NCI-H2196 (cell line): ENCODE measurements at regions not wholly inside any gene's neighbourhood (a gene's known extent, or its start where the extent isn't known, plus 50 kb on each side); places are given as distances from the start of the nearest gene placed in this dataset.

Source experiments
- DNase-seq: peaks from one replicate; lab custom pipeline; 2025; ENCODE audit not compliant: unreplicated experiment; lab: John Stamatoyannopoulos, UW

DNA sequence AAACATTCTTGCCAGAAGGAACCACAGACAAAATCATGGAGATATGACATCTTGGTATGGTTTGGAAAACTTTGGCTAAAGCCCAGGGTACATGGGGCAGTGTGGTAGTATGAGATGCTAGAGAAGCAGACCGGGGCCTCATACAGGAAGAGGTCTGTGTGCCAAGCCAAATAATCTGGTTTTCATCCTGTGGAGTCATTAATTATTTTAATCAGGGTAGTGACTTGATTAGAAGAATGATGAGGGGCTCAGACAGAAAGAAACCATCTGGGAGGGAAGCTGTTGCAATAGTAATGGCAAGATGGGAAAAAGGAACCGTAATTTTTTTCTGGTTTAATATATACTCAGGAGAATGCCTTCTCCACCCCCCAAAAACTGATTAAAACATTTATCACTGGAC lies 318.0 kb downstream of the BRINP2 start:
- DNase-seq = no peak

DNA sequence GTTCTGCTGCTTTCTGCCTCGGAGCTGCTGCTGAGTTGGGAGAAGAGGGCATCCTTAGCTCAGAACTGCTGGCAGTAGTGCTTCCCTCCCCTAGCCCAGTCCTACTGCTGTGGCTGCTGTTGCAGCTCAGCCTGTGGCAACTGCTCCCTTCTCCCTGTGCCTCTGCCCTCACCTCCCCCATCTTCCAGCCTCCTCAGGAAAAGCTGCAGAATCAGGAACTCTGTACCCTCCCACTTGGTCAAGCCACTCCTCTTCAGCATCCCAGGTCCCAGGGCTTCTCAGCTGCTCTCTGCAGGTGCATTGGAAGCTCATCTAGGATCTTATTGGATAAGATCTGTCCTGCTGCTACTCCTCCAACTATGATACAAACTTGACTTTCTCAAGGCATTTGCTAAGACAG lies 316.7 kb downstream of the BRINP2 start:
- DNase-seq = no peak

DNA sequence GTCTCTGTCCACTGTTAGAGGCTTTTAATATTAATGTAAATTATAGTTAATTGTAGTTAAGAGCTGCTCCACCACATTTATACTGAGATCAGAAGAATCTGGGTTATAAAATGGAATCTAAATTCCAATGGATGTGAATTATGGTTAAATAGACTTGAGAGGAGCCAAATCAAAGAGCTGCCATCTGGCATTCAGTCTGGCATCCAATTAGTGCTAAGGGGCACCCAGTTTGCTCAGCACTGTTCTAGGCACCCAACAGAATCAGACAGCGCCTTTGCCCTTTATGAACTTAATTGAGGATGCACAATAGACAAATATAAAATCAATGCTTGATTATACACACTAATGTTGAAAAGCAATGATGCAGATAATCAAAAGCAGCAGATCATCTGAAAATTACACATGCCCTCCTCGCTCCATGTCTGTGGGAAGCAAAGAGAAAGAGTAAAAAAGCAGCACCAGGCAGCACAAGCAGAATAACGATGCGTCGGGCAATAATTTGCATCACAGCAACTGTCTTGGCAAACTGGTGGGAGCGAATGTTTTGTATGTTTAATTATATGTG lies 310.1 kb downstream of the BRINP2 start:
- DNase-seq = no peak

DNA sequence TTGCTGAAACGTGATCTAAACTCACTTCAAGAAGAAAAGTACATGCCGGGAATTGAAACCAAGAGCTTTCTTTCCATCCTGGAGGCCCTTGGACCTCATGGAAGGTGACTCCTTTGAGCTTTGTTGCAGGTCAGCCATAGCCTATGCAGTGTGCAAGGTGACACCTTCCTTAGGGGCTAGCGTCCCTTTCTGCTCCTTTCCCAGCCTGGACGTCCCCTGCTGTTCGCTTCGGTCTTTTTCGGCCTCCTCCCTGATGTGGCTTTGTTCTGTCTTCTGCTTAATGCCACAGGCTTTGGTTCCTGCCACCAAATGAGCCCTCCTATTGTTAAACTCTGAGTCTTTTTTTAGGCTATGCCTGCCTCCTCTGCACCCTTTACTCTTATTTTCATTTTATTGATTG lies 308.8 kb downstream of the BRINP2 start:
- no peak for DNase-seq

DNA sequence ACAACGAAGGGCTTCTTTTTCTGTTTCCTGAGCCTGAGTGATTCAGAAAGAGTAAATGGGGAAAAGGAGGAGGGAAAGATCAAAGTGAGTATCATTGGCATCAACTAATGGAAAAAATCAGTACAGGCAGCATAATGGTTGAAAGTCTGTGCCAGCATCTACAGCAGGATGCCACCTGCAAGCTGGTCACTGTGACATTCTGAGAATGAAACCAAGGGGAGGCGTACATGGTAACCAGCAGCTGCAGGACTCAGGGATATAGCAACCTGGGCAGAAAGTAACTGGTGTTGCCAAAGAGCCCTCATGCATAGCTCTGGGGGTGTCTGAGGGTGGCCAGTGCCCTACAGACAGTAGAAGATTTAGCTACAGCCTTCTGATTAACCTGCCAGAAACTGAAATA lies 305.9 kb downstream of the BRINP2 start:
- DNase-seq = no peak

DNA sequence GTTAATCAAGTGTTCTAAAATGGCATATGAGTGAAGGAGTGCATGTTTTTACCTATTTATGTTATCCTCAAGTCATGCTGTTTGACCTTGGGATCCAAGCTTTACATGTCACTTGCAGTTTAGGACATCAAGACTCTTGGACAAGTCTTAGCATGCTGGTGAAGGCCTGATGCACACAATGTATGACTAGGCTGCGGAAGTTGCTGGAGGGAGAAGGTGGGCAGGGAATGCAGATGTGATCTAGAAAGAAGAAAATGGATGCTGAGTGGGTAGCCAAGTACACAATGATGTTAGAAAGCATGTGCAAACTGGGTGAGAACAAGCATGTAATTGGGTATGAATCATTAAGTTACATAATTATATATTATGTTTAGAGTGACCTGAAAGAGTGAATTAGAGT lies 301.8 kb downstream of the BRINP2 start:
- no peak for DNase-seq

DNA sequence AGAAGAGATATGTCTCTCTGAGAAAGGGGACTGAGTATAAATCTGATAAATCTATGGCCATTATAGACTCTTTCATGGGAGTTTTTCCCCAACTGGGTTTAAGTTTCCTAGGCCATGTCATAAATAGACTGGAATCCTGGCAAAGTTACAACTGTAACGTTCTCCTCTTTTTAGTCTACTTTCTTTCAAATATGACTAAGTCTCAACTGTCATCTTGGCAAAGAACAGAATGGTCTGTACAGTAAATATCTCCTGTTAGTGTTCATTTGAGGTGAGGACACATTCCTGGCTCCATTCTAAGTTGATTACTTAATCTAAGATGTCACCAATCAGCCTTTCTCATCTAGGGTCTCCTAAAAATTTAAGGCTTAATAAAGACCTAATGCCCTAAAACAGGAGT lies 300.5 kb downstream of the BRINP2 start:
- DNase-seq = no peak

DNA sequence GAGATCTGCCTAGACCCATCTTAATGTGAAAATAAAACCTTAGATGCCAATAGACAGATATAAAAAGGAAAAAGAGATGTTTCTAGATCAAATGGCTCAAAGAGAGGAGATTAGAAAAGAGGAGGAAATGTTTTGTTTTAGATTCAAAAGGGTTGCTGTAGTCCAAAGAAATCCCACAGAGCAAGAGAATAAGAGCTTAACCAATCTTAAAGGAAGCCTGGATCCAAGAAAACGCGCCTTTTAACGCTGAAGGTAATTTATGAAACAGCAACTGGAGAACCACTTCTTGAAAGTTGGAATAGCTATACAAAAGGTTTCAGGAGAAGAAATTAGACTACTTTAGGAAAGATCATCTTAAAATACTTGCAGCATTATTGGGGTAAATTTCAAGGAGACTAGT lies 298.8 kb downstream of the BRINP2 start:
- no peak for DNase-seq

DNA sequence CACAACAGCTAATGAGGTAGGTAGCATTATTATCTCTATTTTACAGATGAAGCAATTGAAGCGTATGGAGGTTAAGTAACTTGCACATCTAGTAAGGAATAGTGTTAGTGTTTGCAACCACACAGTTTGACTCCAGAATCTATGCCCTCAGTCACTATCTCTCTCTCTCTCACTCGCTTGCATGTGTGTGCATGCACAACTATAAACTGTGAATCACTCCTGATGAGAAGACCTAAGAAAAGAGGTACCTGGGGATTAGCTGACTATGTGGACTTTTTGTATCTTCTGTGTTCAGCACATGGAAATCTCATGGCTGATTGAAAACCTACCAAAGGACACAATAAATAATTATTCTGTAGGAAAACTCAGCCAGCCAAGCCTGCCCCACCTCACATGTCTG lies 295.5 kb downstream of the BRINP2 start:
- DNase-seq = no peak

DNA sequence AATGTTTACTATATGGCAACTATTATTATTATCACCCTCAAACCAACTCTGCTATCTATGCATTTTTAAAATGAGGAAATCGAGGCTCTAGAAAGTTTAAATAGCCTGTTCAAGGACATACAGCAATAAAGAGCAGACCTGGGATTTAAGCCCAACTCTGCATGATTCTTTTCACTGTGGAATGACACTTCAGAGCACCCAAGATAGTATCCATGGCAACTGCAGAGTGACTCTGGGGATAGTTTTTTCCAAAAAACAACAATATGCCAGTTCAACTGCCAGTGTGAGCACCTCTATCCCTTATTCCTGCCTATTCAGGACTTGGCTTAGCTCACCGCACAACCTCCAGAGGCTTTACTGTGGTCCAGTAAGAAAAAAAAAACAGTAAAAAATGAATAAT lies 293.9 kb downstream of the BRINP2 start:
- no peak for DNase-seq

DNA sequence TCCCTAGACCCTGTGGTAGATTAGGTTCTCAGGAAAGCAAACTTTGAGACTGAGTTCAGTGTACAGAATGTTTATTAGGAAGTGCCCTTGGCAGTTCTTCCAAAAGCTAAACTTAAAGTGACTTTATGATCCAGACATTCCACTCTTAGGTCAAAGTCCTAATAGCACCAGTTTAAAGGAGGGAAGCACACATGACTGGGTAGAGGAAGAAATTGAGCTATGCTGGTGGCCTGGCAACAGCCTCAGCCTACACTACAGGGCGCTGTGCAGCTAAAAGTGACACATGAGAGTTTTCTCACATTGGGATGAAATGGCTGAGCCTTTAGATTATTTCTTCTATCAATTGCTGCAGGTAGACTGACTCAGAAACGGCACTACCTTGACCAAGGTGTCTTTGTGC lies 280.4 kb downstream of the BRINP2 start:
- no peak for DNase-seq

DNA sequence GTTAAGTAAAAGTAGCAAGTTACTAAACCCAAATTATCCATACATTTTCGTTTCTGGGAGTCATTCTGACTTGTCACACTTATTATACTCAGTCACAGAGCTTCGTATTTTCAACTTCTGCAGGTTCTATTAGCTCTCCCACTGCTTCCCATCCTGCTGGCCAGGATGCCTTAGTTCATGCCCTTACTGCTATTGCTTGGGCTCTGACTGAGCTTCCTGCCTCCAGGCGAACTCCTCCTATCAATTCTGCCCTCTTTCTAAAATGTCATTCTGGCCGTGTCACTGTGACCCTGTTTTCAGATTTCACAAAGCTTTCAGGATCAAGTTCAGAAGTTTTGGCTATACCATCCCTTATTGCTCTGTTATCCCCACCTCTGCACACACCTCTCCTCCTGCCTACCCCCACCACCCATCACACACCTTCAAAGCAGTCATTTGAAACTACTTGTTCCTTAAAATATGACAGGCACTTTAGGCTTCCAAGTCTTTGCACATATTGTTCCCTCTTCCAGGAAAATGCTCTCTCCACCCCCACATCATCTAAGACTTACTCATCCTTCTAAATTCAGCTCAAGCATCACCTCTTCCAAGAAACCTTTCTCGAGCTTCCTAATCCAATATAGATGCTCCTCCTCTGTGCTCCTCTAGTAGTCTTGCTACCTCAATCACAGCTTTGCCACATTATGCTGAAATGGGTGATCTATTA lies 278.0 kb downstream of the BRINP2 start:
- DNase-seq = no peak

DNA sequence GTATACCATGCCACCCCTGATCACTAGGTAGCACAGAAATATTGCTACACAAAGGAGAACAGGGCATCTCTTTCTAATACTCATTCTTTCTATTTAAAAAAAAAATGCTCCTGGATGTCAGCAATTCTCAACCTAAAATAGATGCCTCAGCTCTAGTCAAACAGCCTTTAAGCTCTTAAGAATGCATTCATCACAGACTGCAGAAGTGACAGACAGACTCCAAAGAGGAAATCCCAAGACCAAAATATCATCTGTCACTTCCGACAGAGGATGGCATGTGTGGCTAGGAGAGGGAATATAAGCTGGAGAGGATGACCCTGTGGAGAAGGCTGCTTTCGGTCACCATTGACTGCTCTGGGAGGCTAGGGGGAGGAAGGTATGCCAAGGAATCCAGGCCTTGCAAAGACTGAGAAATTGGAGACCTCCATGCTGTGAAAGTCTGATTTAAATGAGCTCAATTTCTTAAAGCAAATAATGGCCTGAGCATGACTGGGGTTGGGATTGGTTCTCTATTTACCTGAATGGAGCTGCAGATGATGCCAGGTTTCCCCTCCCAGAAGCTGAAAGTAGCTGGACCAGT lies 277.4 kb downstream of the BRINP2 start:
- no peak for DNase-seq

DNA sequence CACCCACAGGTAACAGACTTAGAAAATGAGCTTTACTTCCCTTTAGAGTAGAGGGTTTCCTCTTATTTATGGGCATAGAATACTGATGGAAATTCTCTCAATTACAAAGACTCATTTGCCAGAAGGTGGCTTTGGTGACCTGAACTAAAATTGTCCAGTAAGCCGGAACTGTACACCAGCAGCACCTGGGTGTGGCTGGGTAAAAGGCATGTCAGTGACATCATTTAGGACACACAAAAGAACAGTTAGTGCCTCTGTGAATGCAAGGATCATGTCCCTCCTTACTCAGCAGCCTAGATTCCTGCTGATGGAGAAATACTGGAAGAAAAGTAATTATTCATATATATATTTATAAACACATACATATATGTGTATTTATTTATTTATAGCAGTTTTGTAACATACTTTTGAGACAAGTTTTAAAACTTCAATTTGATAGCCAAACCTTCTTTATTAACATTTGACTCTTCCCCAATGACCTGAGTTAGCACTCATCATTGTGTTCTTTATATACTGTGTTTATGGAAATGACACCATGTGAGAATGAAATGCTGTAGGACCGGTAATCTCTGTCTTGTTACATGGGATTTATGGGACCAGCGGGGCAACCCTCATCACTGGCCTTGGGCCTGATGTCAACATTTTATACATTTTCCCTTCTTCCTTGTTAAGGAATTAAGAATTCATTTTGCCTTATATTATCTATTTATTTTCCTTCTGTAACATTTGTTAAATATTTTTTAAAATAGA lies 274.4 kb downstream of the BRINP2 start:
- no peak for DNase-seq

DNA sequence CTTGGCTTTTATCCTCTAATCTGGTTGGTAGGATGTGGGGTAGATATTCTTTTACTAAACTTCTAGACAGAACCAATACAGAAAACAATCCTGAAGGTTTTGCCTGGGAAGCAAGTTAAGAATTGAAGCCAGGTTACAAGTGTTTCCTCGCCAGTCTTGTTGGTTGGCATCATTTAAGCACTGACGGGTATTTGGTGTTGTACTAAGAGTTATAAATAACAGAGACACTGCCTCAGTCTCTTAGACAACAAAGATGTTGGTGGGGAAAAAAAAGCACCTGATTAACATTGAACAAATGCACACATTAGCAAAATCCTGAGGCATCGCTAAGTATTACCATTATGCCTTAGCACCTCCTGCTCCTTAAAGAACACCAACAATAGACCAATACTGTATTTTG lies 272.2 kb downstream of the BRINP2 start:
- DNase-seq = no peak

DNA sequence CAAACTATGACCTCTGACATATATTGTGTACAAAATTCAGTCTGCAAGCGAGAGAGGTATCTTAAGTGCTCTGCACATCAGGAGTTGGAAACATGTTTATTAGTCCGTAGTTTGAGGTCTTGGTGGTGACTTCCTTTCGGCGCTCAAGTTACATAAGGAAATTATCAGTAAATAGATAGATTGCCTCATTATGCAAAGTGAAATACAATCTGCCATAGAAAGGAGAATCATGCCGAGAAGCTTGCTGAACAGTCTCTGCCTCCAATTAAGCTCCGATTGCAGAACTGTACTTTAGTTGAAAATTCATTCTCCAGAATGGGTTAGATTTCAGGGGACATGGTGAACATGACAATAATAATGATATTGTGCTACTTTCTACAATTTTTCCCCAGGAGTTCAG lies 271.8 kb downstream of the BRINP2 start:
- DNase-seq = no peak

DNA sequence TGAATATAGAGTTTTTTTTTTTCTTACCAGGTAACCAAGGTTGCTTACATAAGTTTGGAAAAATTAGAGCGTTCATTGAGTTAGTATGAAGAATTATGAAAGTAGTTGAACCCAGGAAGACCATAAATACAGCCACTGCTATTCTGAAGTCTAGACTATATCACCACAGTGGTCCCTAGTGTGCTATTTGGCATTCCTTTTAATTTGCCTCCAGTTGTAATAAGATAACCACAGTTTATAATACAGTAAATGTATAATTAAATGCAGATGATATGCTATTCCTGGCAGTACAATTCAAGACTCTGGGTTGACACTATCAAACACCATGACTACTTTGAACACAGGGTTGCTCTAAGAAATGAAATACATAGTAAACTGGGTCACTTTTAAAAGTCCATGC lies 270.5 kb downstream of the BRINP2 start:
- DNase-seq = no peak

DNA sequence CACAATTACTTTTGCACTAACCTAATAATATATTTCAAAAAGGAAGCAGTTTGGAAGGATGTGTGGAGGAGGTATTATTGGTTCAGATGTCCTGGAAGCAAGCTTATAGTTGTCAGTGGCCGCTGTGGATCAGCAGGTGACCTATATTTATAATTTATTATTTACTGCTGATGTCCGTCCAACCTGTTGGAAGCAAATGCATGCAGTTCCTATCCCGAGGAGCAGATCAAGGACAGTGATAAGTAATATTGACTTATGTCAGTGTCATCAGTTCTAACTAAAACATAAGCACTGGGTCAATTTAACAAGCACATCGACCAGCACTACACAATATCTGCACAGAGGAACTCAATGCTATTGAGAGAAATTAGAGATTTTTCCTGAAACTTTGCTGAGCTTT lies 270.1 kb downstream of the BRINP2 start:
- no peak for DNase-seq

DNA sequence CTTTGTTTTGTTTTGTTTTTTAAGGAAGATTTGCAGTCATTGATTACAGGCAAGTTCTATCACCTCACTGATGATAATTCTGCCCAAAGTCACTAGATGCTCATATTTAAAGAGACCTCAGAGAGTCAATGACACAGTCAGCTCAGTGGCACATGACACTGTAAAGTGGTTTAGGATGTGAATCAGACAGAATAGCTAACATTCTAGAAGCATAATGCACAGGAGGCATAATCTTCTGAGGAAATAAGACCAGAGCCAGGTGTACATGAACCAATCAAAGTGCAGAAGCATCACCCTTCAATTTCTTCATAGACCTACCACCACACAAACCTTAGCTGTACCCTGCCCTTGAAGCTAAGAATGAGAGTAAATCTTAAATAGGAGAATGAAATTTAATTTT lies 268.5 kb downstream of the BRINP2 start:
- DNase-seq = no peak

DNA sequence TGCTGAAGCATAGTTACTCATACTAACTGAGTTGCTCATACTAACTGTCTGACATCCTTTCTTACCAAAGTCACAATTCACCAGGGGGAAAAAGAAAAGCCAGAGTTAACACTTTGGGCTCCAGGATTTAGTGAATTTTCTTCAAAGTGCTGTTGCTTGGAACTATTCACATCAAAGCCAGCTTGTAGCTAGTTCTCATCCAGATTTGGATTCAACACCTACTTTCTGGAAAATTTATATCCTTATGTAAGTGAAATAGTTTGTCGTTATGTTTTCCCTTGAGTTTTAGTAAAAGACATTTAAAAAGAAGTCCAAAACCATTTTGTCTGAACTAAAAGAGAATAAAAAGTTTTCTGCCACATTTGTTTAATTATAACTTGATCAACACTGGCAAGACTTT lies 264.6 kb downstream of the BRINP2 start:
- no peak for DNase-seq

DNA sequence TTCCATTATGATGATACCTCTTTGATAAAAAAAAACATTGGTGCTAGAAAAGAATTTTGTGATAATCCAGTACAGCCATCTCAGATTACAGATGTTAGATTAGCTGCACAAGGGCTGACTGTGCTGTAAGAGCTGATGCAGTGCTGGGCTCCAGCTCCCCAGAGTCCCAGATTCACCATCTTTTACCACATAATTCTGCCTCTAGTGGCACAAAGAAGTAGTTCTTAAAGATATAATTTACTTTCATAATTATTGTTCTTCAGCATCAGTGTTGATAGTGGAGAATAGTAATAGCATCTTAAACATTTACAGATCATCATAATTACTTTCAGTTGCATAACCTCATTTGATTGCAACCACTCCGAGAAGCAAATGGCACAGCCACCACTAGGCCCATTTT lies 262.1 kb downstream of the BRINP2 start:
- DNase-seq = no peak

DNA sequence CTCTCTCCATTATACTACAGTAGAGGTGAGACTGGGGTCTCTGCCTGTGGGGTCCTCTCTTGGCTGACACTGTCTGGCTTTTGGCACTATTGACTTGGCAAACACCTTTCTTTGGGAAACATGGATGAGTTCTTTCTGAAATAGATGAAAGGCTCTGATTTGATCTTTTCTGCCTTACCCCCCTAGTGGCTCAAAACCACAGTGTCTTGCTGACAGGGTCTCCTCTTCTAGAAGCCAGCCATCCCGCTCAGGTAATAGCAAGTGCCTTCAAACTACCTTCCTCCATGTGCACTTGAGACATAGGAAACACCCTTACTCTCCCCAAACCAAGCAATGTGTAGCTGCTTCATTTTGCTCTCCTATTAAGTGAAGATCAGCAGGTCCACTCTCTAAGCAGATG lies 260.4 kb downstream of the BRINP2 start:
- DNase-seq = no peak
